Mesendoderm (in vitro differentiated cells): ENCODE measurements at regions not wholly inside any gene's neighbourhood (a gene's known extent, or its start where the extent isn't known, plus 50 kb on each side); places are given as distances from the start of the nearest gene placed in this dataset.

ENCODE experiments used
- DNase-seq: peaks from one replicate; pipeline ENCODE4 v3.0.0; 2013
- H2AK5ac ChIP-seq: 2 replicates; pipeline ENCODE4 v1.6.1; 2013; ENCODE audit warnings: low read length, inconsistent platforms
- H2BK120ac ChIP-seq: 2 replicates; pipeline ENCODE4 v1.6.1; 2013; ENCODE audit warnings: low read depth, mild to moderate bottlenecking, low read length, moderate library complexity, mixed read lengths
- H2BK15ac ChIP-seq: replicated peaks from 2 replicates; pipeline ENCODE4 v1.6.1; 2013; ENCODE audit warnings: low read depth, mild to moderate bottlenecking, moderate library complexity
- H2BK5ac ChIP-seq: 2 replicates; pipeline ENCODE4 v1.6.1; 2013; ENCODE audit warnings: low read length, inconsistent platforms
- H3K18ac ChIP-seq: 2 replicates; pipeline ENCODE4 v1.6.1; 2013; ENCODE audit warnings: mild to moderate bottlenecking, low read length, mixed read lengths
- H3K23ac ChIP-seq: one replicate; pipeline ENCODE4 v1.6.1; 2013; ENCODE audit warnings: low read length
- H3K27ac ChIP-seq: 2 replicates; pipeline ENCODE4 v1.5.1; 2013; ENCODE audit warnings: low read depth, mild to moderate bottlenecking, inconsistent platforms, low read length, moderate library complexity
- H3K27me3 ChIP-seq: 2 replicates; pipeline ENCODE4 v1.6.1; 2013; ENCODE audit warnings: low read length, control low read depth, mild to moderate bottlenecking, inconsistent platforms; ENCODE audit not compliant: insufficient read depth, poor library complexity
- H3K36me3 ChIP-seq: 2 replicates; pipeline ENCODE4 v1.6.1; 2013; ENCODE audit warnings: low read length, inconsistent platforms; ENCODE audit not compliant: control insufficient read depth, insufficient read depth
- H3K4ac ChIP-seq: one replicate; pipeline ENCODE4 v1.6.1; 2013; ENCODE audit warnings: low read depth, mild to moderate bottlenecking, low read length, moderate library complexity
- H3K4me1 ChIP-seq: 2 replicates; pipeline ENCODE4 v1.6.1; 2013; ENCODE audit warnings: low read depth, low read length, inconsistent platforms; ENCODE audit not compliant: control insufficient read depth
- H3K4me2 ChIP-seq: 2 replicates; pipeline ENCODE4 v1.6.1; 2013; ENCODE audit warnings: low read length
- H3K4me3 ChIP-seq: 2 replicates; pipeline ENCODE4 v1.5.1; 2013; ENCODE audit warnings: mild to moderate bottlenecking, low read length
- H3K56ac ChIP-seq: one replicate; pipeline ENCODE4 v1.6.1; 2013; ENCODE audit warnings: low read length
- H3K79me1 ChIP-seq: 2 replicates; pipeline ENCODE4 v1.6.1; 2013; ENCODE audit warnings: low read length, inconsistent platforms
- H3K79me2 ChIP-seq: 2 replicates; pipeline ENCODE4 v1.6.1; 2013; ENCODE audit warnings: mild to moderate bottlenecking, low read length; ENCODE audit not compliant: control insufficient read depth, insufficient read depth
- H3K9ac ChIP-seq: 2 replicates; pipeline ENCODE4 v1.6.1; 2013; ENCODE audit warnings: low read length, inconsistent platforms
- H4K5ac ChIP-seq: one replicate; pipeline ENCODE4 v1.6.1; 2013; ENCODE audit warnings: low read length
- H4K8ac ChIP-seq: one replicate; pipeline ENCODE4 v1.6.1; 2013; ENCODE audit warnings: low read depth, mild to moderate bottlenecking, control low read depth, low read length, moderate library complexity
- WGBS: extraction: QIAGEN DNeasy Blood & Tissue Kit; methylation state at CpG from one replicate; pipeline ENCODE4 v1.1.7; 2013; ENCODE audit warnings: low lambda C conversion rate, missing lambda C conversion rate; ENCODE audit not compliant: insufficient coverage; ENCODE audit errors: extremely low coverage; 5-methylcytosine and 5-hydroxymethylcytosine counted together

GRCh38 chr1:2934156-2934540 is 87.1 kb upstream of the ACTRT2 start:
- H3K9ac ChIP-seq, result no peak overlapping the region
- no peak overlapping the region for H2BK120ac ChIP-seq
- no peak overlapping the region for H2BK5ac ChIP-seq
- no peak overlapping the region for H3K27ac ChIP-seq
- H3K79me2 ChIP-seq, result no peaks in the 10 kb centered on the region
- no peak overlapping the region for H3K4ac ChIP-seq
- no CpG with 5 or more reads among the region's 20 CpGs for WGBS
- no peak overlapping the region for H4K5ac ChIP-seq
- DNase-seq, result no peak
- H3K56ac ChIP-seq, result no peak overlapping the region
- no peaks in the 10 kb centered on the region for H3K36me3 ChIP-seq
- H3K23ac ChIP-seq, result no peak overlapping the region
- no peak overlapping the region for H2AK5ac ChIP-seq
- no peaks in the 10 kb centered on the region for H3K27me3 ChIP-seq
- no peaks in the 10 kb centered on the region for H3K4me1 ChIP-seq
- H2BK15ac ChIP-seq, result no peak overlapping the region
- H4K8ac ChIP-seq, result no peak overlapping the region
- H3K4me2 ChIP-seq, result no peak overlapping the region
- H3K79me1 ChIP-seq, result no peaks in the 10 kb centered on the region
- no peak overlapping the region for H3K18ac ChIP-seq
- no peak overlapping the region for H3K4me3 ChIP-seq

DNA sequence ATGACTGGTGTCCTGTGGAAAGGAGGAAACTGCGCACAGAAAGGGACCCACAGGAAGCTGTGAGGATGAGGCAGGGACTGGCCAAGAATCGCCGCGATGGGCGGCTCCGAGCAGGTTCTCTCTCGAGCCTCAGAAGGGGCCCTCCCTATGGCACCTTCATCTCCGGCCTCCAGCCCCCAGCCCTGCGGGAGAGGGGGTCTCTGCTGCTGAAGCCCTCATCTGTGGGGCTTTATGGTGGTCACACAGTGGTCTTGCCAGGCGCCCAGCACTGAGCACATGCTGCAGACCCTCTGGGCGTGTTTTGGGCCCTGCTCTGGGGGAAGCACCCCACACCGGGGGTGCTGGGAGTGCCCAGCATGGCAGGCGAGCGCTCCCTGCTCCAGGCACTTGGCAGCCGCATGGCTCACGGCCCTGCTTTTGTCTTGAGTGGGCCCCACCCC is 86.6 kb upstream of the ACTRT2 start:
- H3K9ac ChIP-seq, result no peak overlapping the region
- H2AK5ac ChIP-seq, result no peak overlapping the region
- no peaks in the 10 kb centered on the region for H3K4me1 ChIP-seq
- no peak overlapping the region for H3K56ac ChIP-seq
- H3K27ac ChIP-seq, result no peak overlapping the region
- H3K79me2 ChIP-seq, result no peaks in the 10 kb centered on the region
- H3K4me3 ChIP-seq, result no peak overlapping the region
- H3K23ac ChIP-seq, result no peak overlapping the region
- no peak overlapping the region for H4K5ac ChIP-seq
- no peak overlapping the region for H4K8ac ChIP-seq
- H3K4ac ChIP-seq, result no peak overlapping the region
- WGBS, result no CpG with 5 or more reads among the region's 16 CpGs
- H2BK15ac ChIP-seq, result no peak overlapping the region
- H3K18ac ChIP-seq, result no peak overlapping the region
- H3K36me3 ChIP-seq, result no peaks in the 10 kb centered on the region
- no peak overlapping the region for H2BK120ac ChIP-seq
- DNase-seq, result no peak
- no peak overlapping the region for H2BK5ac ChIP-seq
- no peaks in the 10 kb centered on the region for H3K27me3 ChIP-seq
- no peaks in the 10 kb centered on the region for H3K79me1 ChIP-seq
- H3K4me2 ChIP-seq, result no peak overlapping the region

GRCh38 chr1:2935184-2935583 is 86.1 kb upstream of the ACTRT2 start:
- Histone ChIP-seq H3K9ac (no peak overlapping the region), H2BK15ac (no peak overlapping the region), H2BK120ac (no peak overlapping the region), H3K36me3 (no peaks in the 10 kb centered on the region), H2BK5ac (no peak overlapping the region), H3K4me3 (no peak overlapping the region), H3K4me2 (no peak overlapping the region), H4K5ac (no peak overlapping the region), H3K4ac (no peak overlapping the region), H3K79me2 (no peaks in the 10 kb centered on the region), H4K8ac (no peak overlapping the region), H3K27ac (no peak overlapping the region), H3K79me1 (no peaks in the 10 kb centered on the region), H3K23ac (no peak overlapping the region), H3K4me1 (no peaks in the 10 kb centered on the region), H3K18ac (no peak overlapping the region), H2AK5ac (no peak overlapping the region), H3K56ac (no peak overlapping the region), H3K27me3 (no peaks in the 10 kb centered on the region)
- no peak for DNase-seq
- no CpG with 5 or more reads among the region's 5 CpGs for WGBS

DNA sequence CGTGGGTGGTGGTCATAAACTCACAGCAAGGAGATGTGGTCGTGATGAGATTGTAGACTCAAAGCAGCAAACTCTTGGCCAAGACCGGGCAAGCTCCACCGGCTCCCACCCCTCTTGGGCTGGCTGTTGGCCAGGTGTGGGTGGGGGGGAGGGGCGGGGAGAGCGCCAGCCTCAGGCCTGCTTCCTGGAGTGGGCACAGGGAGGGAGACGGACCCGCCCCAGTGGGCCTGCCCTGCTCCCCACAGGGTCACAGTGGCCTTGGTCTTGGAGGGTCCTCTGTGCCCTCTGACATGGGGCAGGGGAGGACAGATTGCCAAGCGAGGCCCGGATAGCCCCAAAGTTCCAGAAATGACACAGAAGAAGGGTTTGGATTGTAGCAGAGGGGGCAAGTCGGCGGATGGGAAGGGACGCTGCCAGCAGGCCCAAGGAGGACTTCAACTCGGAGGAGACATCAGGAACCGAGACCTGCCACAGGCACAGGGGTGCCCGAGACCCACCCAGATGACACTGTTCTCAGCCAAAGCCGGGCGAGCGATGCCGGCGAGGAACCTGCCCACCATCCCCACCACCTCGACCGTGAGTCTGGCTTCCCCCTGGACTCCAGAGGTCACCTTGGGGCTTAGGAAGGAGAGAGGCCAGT is 85.4 kb upstream of the ACTRT2 start:
- Histone ChIP-seq H3K4me1 (no peaks in the 10 kb centered on the region), H3K23ac (no peak overlapping the region), H3K4me3 (no peak overlapping the region), H3K79me1 (no peaks in the 10 kb centered on the region), H3K56ac (no peak overlapping the region), H3K18ac (no peak overlapping the region), H3K27me3 (no peaks in the 10 kb centered on the region), H2BK5ac (no peak overlapping the region), H4K5ac (no peak overlapping the region), H3K9ac (no peak overlapping the region), H2BK15ac (no peak overlapping the region), H3K36me3 (no peaks in the 10 kb centered on the region), H3K4ac (no peak overlapping the region), H3K27ac (no peak overlapping the region), H2AK5ac (no peak overlapping the region), H2BK120ac (no peak overlapping the region), H3K79me2 (no peaks in the 10 kb centered on the region), H4K8ac (no peak overlapping the region), H3K4me2 (no peak overlapping the region)
- no peak for DNase-seq
- no CpG with 5 or more reads among the region's 23 CpGs for WGBS

- no peak overlapping the region for H2AK5ac ChIP-seq
- H3K27ac ChIP-seq, result no peak overlapping the region
- no peaks in the 10 kb centered on the region for H3K4me1 ChIP-seq
- no peak overlapping the region for H4K8ac ChIP-seq
- DNase-seq, result no peak
- H3K27me3 ChIP-seq, result no peaks in the 10 kb centered on the region
- no peak overlapping the region for H3K4ac ChIP-seq
- no CpG with 5 or more reads among the region's 22 CpGs for WGBS
- no peak overlapping the region for H2BK5ac ChIP-seq
- H3K56ac ChIP-seq, result no peak overlapping the region
- no peaks in the 10 kb centered on the region for H3K79me1 ChIP-seq
- no peak overlapping the region for H2BK120ac ChIP-seq
- H3K4me3 ChIP-seq, result no peak overlapping the region
- H3K9ac ChIP-seq, result no peak overlapping the region
- H3K4me2 ChIP-seq, result no peak overlapping the region
- no peak overlapping the region for H3K18ac ChIP-seq
- no peak overlapping the region for H2BK15ac ChIP-seq
- H3K79me2 ChIP-seq, result no peaks in the 10 kb centered on the region
- H4K5ac ChIP-seq, result no peak overlapping the region
- H3K36me3 ChIP-seq, result no peaks in the 10 kb centered on the region
- H3K23ac ChIP-seq, result no peak overlapping the region
Observed at GRCh38 chr1:2936559-2937515, 84.4 kb upstream of the ACTRT2 start.
